ENCODE measurements at regions not wholly inside any gene's neighbourhood (a gene's known extent, or its start where the extent isn't known, plus 50 kb on each side); places are given as distances from the start of the nearest gene placed in this dataset.

- WGBS, 2 donors = 83 to 87% methylated on average over 9 of the region's 9 CpGs
- ATAC-seq = peak in 2 of 4 donors; percentile 31 to 61
- intact Hi-C loops (cut with DNase I) = no loop called here
- no peak overlapping the region for H3K27ac ChIP-seq
- no peak for DNase-seq
- H3K4me1 ChIP-seq = no peaks in the 10 kb centered on the region
- no peak overlapping the region for H3K4me3 ChIP-seq
- no peak for TF ChIP-seq CTCF (IDR thresholded peaks at IDR 0.05)
- H3K36me3 ChIP-seq = no peaks in the 10 kb centered on the region
- no peaks in the 10 kb centered on the region for H3K9me3 ChIP-seq
- no peaks in the 10 kb centered on the region for H3K27me3 ChIP-seq
- FAIRE-seq = no peak
Observed at GRCh38 chr14:66066981-66067776, 419.0 kb upstream of the CCDC196 start.

- DNase-seq = no peak
- no peaks in the 10 kb centered on the region for H3K9me3 ChIP-seq
- no peaks in the 10 kb centered on the region for H3K27me3 ChIP-seq
- no peak for ATAC-seq
- no peaks in the 10 kb centered on the region for H3K4me1 ChIP-seq
- 81 to 94% methylated on average over 2 of the region's 2 CpGs for WGBS, 2 donors
- no peak for TF ChIP-seq CTCF (IDR thresholded peaks at IDR 0.05)
- no peaks in the 10 kb centered on the region for H3K36me3 ChIP-seq
- H3K4me3 ChIP-seq = no peak overlapping the region
- intact Hi-C loops (cut with DNase I) = no loop called here
- no peak overlapping the region for H3K27ac ChIP-seq
- FAIRE-seq = no peak
Observed at GRCh38 chr14:66069036-66069435, 417.1 kb upstream of the CCDC196 start.

- Histone ChIP-seq H3K27ac (no peak overlapping the region), H3K4me3 (no peak overlapping the region), H3K36me3 (no peaks in the 10 kb centered on the region), H3K9me3 (no peaks in the 10 kb centered on the region), H3K4me1 (no peaks in the 10 kb centered on the region), H3K27me3 (no peaks in the 10 kb centered on the region)
- no peak for TF ChIP-seq CTCF (IDR thresholded peaks at IDR 0.05)
- FAIRE-seq (no peak), ATAC-seq (no peak), DNase-seq (no peak)
- intact Hi-C loops (cut with DNase I) = no loop called here
- WGBS, 2 donors = 75 to 86% methylated on average over 7 of the region's 7 CpGs
Observed at GRCh38 chr14:66069830-66070541, 416.2 kb upstream of the CCDC196 start.

GRCh38 chr14:66070542-66071319 lies 415.4 kb upstream of the CCDC196 start:
- 38 to 44% methylated on average over 12 of the region's 12 CpGs for WGBS, 2 donors
- DNase-seq = peak in 4 of 6 donors; percentile 20 to 81 (median 40)
- Histone ChIP-seq H3K9me3 (no peaks in the 10 kb centered on the region), H3K4me3 (no peak overlapping the region), H3K36me3 (no peaks in the 10 kb centered on the region), H3K27ac (no peak overlapping the region), H3K27me3 (no peaks in the 10 kb centered on the region), H3K4me1 (no peaks in the 10 kb centered on the region)
- ATAC-seq = peak in 3 of 4 donors; percentile 66 to 86 (median 73)
- TF ChIP-seq CTCF (IDR thresholded peaks at IDR 0.05) = peak; percentile 55 to 83 (median 70)
- intact Hi-C loops (cut with DNase I) = no loop called here
- FAIRE-seq = no peak

Data from pancreas (tissue), 10 donors.